Middle frontal gyrus (tissue), 1 donor: ENCODE measurements at regions not wholly inside any gene's neighbourhood (a gene's known extent, or its start where the extent isn't known, plus 50 kb on each side); places are given as distances from the start of the nearest gene placed in this dataset.
"Not testable (repeated sequence)": the region's sequence is repeated elsewhere in the genome, so short reads cannot be mapped to it uniquely, and the experiment has no call there.

Source experiments
- DNase-seq: peaks from one replicate; pipeline ENCODE4 v3.0.0-alpha.2; 2015; ENCODE audit warnings: low spot score; ENCODE audit errors: extremely low spot score

DNA sequence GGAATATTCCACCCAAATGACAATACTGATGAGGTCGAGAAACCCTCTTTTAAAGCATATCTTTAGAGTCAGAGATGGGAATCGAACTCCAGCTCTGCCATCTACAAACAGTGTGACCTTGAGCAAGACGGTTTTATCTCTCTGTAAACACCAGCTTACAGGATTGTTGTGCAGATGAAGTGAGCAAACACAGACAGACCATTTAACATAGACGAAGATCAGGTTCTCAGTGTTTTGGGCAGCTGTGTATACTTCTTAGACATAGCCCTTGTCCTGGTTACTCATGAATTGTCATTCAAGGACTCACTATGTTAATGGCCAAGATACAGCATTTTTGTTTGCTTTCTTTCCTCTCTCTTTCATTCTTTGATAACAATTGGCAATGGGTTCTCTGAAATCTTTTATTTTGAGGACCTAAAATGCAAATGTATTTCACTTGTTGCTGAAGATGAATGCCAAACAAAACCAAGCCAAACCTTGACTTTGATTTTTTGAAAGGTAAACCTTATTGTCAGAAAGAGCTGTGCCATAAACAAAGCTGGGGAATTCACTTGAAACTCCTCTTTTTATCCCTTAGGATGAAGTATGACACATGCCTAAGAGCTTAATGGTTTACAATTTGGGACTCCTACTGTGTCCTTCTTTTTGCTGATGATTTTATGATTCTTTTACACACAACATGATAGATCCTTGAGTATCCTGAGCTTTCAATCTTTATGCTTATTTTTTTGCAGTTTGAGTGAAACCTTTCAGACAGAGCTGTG lies 250.0 kb upstream of the PDZRN3 start:
- no peak for DNase-seq

GRCh38 chr3:73874161-73874560 lies 249.4 kb upstream of the PDZRN3 start:
- no peak for DNase-seq

GRCh38 chr3:73868688-73869315 lies 244.1 kb upstream of the PDZRN3 start:
- peak; percentile 73 for DNase-seq

DNA sequence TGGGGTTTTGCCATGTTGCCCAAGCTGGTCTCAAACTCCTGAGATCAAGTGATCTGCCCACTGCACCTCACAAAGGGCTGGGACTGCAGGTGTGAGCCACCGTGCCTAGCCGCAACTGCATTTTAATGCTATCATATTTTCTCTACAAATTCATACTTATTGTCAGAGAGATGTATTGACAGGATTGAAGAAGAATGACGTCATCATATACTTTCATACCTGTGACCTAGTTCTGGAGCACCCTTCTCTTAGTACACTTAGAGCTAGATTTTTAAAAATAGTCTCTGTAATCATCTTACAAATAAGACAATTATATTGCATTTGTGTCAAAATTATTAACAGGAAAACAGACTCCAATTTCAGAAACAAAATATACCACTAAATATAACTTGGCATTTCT lies 242.8 kb upstream of the PDZRN3 start:
- no peak for DNase-seq

DNA sequence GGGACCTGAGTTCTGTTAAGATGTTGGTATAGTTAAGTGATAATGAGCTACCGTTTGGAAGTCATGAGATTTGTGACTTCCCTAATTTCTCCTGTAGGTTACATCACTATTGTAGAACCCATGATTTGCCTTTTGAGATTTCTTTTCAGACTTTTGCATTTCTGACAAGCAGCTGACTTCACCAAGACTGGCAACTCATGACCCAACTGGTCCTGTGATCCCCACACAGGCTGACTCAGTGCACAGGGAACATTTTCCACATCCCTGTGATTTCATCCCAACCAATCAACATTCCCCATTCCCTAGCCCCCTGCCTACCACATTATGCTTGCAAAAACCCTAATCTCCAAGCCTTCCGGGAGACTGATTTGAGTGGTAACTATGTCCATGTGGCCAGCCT lies 242.1 kb upstream of the PDZRN3 start:
- no peak for DNase-seq

- no peak for DNase-seq
These were observed 238.9 kb upstream of the PDZRN3 start for GRCh38 chr3:73863546-73864079.

GRCh38 chr3:73855813-73856212 lies 231.1 kb upstream of the PDZRN3 start:
- no peak for DNase-seq

DNA sequence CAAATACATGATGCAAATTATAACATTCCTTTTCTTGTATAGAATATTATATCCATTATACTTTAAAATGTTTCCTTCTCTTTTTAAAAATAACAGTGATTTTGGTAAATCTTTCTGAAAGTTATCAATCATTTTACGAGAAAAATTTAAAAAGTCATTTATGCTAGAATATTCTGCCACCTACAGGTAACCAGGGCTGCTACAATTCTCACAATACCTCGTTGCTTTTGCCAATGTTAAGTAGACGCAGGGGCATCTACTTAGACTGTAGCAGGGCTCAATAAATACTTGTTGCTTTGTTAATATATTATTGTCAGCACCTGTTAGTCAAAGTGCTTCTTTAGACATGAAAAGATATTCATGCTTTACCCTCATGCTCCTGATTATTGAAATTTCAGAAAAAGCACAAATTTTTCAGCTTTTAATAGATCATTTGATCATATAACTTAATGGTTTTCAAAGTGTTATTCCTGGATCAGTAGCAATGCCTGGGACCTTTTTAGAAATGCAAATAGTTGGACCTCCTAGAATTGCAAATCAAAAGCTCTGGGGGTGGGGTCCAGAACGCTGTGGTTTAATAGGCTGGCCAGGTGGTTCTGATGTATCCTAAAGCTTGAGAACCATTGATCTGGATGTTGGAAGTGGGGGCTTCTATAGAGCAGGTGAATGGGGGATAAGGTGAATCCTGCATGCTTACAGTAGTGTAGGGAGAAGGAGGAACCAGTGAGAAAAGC lies 223.6 kb upstream of the PDZRN3 start:
- peak; percentile 8 for DNase-seq

- DNase-seq: no peak
These were observed 222.2 kb upstream of the PDZRN3 start for GRCh38 chr3:73846951-73847350.

GRCh38 chr3:73839032-73839431 lies 214.3 kb upstream of the PDZRN3 start:
- DNase-seq: no peak

GRCh38 chr3:73835945-73836344 lies 211.2 kb upstream of the PDZRN3 start:
- DNase-seq: no peak

- DNase-seq: no peak
These were observed 207.7 kb upstream of the PDZRN3 start for GRCh38 chr3:73832426-73832825.

GRCh38 chr3:73828348-73828747 lies 203.6 kb upstream of the PDZRN3 start:
- DNase-seq: no peak

DNA sequence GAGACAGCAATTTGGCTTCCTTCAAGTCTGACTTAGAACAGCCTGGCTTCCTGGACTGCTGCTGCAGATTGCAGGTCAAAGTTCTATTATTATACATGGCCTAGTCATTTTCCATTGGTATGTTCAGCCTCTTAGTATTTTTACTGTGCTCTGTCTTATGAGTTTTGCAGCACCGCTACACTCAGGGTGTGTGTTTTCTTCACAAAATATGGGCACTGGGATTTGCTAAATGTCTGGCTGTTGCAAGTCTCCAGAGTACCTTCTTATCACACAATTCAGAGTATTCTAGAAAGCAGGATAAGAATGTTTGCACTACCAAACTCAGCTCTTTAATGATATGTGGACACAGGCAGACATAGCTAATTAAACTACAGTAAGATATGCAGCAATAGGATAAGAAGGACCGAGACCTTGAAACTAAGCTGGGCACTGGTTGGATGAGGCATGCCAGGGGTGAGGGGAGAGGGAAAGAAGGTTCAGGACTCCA lies 203.0 kb upstream of the PDZRN3 start:
- DNase-seq: no peak

DNA sequence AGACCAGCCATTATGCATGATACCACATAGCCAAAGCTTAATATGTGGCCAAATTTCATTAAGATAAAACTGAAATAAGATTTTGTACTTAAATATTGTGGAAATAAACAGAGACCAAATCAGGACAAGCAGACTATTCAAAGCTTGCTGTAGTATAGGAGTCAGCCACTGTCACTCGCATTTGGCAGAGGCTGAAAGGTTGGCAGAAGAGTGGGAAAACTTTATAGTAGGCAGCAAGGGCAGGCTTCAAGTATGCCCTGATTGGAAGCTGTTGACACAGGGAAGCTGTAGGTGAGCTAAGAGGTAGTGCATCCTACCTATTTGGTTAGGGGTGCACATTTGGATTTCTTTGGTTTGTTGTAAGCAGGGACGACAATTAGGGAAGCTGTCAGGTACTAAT lies 202.5 kb upstream of the PDZRN3 start:
- no peak for DNase-seq

GRCh38 chr3:73820896-73821295 lies 196.2 kb upstream of the PDZRN3 start:
- DNase-seq: not testable (repeated sequence)

- no peak for DNase-seq
These were observed 195.7 kb upstream of the PDZRN3 start for GRCh38 chr3:73820431-73820830.

DNA sequence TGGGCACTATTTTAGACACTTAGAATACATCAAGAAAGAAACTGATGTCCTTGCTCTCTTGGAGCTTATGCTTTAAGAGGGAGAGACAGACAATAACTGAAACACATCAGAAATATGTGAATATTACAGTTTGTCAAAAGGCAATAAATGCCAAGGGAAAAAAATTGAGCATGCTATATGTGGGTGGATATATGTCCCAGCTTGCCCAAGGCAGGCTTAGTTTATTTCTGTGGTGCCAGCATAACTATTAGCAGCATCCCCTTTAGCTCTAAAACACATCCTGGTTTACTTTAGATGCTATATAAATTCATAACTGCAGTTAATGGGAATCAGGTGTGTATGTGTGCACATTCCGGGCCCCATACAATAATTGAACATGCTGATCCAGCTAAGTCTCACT lies 191.2 kb upstream of the PDZRN3 start:
- DNase-seq: no peak

DNA sequence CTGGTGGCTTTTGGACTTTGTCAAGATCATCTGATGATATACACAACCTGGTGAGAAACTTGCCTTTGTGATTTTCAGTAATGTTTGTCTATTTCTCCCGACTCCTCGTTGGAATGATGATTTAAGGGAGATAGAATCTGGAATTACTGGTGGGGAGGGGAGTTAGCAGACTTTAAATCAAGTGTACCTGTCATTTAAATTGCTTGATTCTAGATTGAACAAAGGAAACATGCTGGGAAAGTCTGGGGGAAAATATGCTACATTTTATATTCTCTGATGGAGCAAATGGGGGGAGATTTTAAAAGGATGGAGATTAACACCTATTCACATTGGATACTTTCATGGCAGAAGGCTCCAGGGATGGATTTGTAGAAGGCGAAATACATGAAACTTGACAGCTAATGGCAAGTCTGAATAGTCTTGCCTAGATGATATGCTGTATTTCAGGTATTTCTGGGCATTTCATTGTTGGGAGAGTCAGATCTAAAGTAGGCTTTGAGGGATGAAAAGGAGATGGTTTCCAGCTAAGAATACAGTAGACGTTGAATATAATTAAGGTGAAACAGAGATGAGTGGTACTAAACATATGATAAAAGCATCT lies 189.1 kb upstream of the PDZRN3 start:
- DNase-seq: no peak

- no peak for DNase-seq
These were observed 188.6 kb upstream of the PDZRN3 start for GRCh38 chr3:73813291-73813690.

DNA sequence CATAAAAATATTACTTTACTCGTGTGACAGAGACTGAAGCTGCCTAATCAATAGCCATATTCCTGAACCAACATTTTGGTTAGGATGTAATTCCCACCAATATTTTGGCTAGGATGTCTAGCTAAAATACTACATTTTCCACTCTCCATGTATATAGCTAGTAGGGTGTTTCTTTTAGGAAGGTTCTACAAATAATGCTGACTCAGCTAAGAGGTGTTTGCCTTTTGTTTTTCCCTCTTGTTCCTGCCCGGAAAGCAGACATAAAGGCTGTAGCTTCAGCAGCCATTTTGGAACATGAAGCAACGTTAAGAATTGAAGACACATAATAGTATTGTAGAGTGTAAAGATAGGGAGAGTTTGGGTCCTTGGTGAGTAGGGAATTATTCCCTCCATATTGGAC lies 187.3 kb upstream of the PDZRN3 start:
- DNase-seq: no peak
